Sciatic nerve (tissue), 2 donors: ENCODE measurements at regions not wholly inside any gene's neighbourhood (a gene's known extent, or its start where the extent isn't known, plus 50 kb on each side); places are given as distances from the start of the nearest gene placed in this dataset.

Experiments
- ATAC-seq: fragments of 200-7000 bp; cut with Tn5 transposase; one replicate; pipeline ENCODE4 v1.9.1; 2020; ENCODE audit warnings: mild to moderate bottlenecking, moderate library complexity
- DNase-seq: peaks from one replicate; pipeline ENCODE4 v3.0.0-alpha.2; 2020; ENCODE audit warnings: low spot score
- intact Hi-C: fragments of 100-400 bp; cut with DNase I; formaldehyde crosslinking; loops from one replicate; pipeline ENCODE4 v1.14.2; 2022
- donor health status: DM: no; HTN: no; CAD: no.
- donor health status: DM: no; HTN: no; CAD: no.

GRCh38 chr12:90261283-90261682 lies 552.6 kb upstream of the ATP2B1 start:
- DNase-seq: no peak
- no peak for ATAC-seq
- intact Hi-C loops: no loop called here

- intact Hi-C loops: no loop called here
- ATAC-seq: no peak
- DNase-seq: no peak
Measured at GRCh38 chr12:90260136-90260535, 551.5 kb upstream of the ATP2B1 start.

GRCh38 chr12:90257927-90258624 lies 549.4 kb upstream of the ATP2B1 start:
- no peak for ATAC-seq

GRCh38 chr12:90254796-90255195 lies 546.2 kb upstream of the ATP2B1 start:
- DNase-seq (no peak), ATAC-seq (no peak)
- intact Hi-C loops: no loop called here

More at GRCh38 chr12:90257927-90258624, 549.4 kb upstream of the ATP2B1 start:
- DNase-seq: no peak
- intact Hi-C loops: no loop called here

GRCh38 chr12:90253674-90254181 lies 545.1 kb upstream of the ATP2B1 start:
- intact Hi-C loops: no loop called here
- peak; percentile 62 for DNase-seq
- ATAC-seq: peak; percentile 81

GRCh38 chr12:90253136-90253535 lies 544.5 kb upstream of the ATP2B1 start:
- no peak for DNase-seq

GRCh38 chr12:90250766-90251165 lies 542.1 kb upstream of the ATP2B1 start:
- intact Hi-C loops: no loop called here
- no peak for DNase-seq
- ATAC-seq: peak; percentile 93

More at GRCh38 chr12:90253136-90253535, 544.5 kb upstream of the ATP2B1 start:
- intact Hi-C loops: no loop called here
- ATAC-seq: no peak

GRCh38 chr12:90250042-90250441 lies 541.4 kb upstream of the ATP2B1 start:
- DNase-seq (no peak), ATAC-seq (no peak)
- intact Hi-C loops: no loop called here

GRCh38 chr12:90246688-90247087 lies 538.0 kb upstream of the ATP2B1 start:
- ATAC-seq: no peak
- intact Hi-C loops: no loop called here
- no peak for DNase-seq

- ATAC-seq (no peak), DNase-seq (no peak)
- intact Hi-C loops: no loop called here
Measured at GRCh38 chr12:90245391-90245790, 536.8 kb upstream of the ATP2B1 start.

- ATAC-seq: no peak
- intact Hi-C loops: no loop called here
- no peak for DNase-seq
Measured at GRCh38 chr12:90244232-90244631, 535.6 kb upstream of the ATP2B1 start.

GRCh38 chr12:90243211-90243610 lies 534.6 kb upstream of the ATP2B1 start:
- intact Hi-C loops: no loop called here
- no peak for ATAC-seq
- no peak for DNase-seq

GRCh38 chr12:90239732-90240260 lies 531.2 kb upstream of the ATP2B1 start:
- no peak for DNase-seq
- intact Hi-C loops: no loop called here
- ATAC-seq: no peak

GRCh38 chr12:90238663-90239271 lies 530.1 kb upstream of the ATP2B1 start:
- DNase-seq (no peak), ATAC-seq (no peak)
- intact Hi-C loops: no loop called here

- intact Hi-C loops: no loop called here
- DNase-seq: no peak
- ATAC-seq: no peak
Measured at GRCh38 chr12:90237841-90238240, 529.2 kb upstream of the ATP2B1 start.

GRCh38 chr12:90235642-90236041 lies 527.0 kb upstream of the ATP2B1 start:
- intact Hi-C loops: no loop called here
- DNase-seq: no peak
- no peak for ATAC-seq

GRCh38 chr12:90234472-90234871 lies 525.8 kb upstream of the ATP2B1 start:
- ATAC-seq (no peak), DNase-seq (no peak)
- intact Hi-C loops: no loop called here

- ATAC-seq (no peak), DNase-seq (no peak)
- intact Hi-C loops: no loop called here
Measured at GRCh38 chr12:90233168-90234100, 524.8 kb upstream of the ATP2B1 start.

- DNase-seq: no peak
- intact Hi-C loops: no loop called here
- no peak for ATAC-seq
Measured at GRCh38 chr12:90229407-90230170, 521.0 kb upstream of the ATP2B1 start.
